CD4-positive, CD25-positive, alpha-beta regulatory T cell (primary cell): ENCODE measurements at regions not wholly inside any gene's neighbourhood (a gene's known extent, or its start where the extent isn't known, plus 50 kb on each side); places are given as distances from the start of the nearest gene placed in this dataset.

ENCODE experiments used
- ATAC-seq, 2 donors: fragments of 150-1000 bp; cut with Tn5 transposase; one replicate each; pipeline ENCODE4 v1.10.0; 2021; ENCODE audit warnings: low read depth in 2 of 2, moderate number of reproducible peaks in 2 of 2, moderate library complexity in 1 of 2
- DNase-seq, 3 donors: peaks; one replicate each; pipeline versions ENCODE4 v3.0.0 to v3.0.0-alpha.2; 2012 to 2022; ENCODE audit warnings: mixed read lengths in 1 of 3
- H3K27ac ChIP-seq: one replicate; pipeline ENCODE4 v1.7.0; 2013; ENCODE audit warnings: mild to moderate bottlenecking, low read length; ENCODE audit not compliant: insufficient read depth, poor library complexity, severe bottlenecking
- H3K27me3 ChIP-seq: one replicate; pipeline ENCODE4 v1.7.0; 2013; ENCODE audit warnings: low read length; ENCODE audit not compliant: control insufficient read depth, insufficient read depth
- H3K36me3 ChIP-seq: one replicate; pipeline ENCODE4 v1.7.0; 2013; ENCODE audit warnings: mild to moderate bottlenecking, low read length, moderate library complexity; ENCODE audit not compliant: control insufficient read depth, insufficient read depth
- H3K4me1 ChIP-seq: 2 replicates; pipeline ENCODE4 v1.7.0; 2013; ENCODE audit warnings: mild to moderate bottlenecking, low read length; ENCODE audit not compliant: insufficient read depth, control insufficient read depth, poor library complexity, severe bottlenecking
- H3K4me3 ChIP-seq: one replicate; pipeline ENCODE4 v1.7.0; 2013; ENCODE audit warnings: low read depth, mild to moderate bottlenecking, low read length, moderate library complexity
- H3K9me3 ChIP-seq, 2 experiments: 1 replicate in 1 of 2; 2 replicates in 1 of 2; pipeline ENCODE4 v1.7.0; 2013; ENCODE audit warnings: low read length in 2 of 2, mild to moderate bottlenecking in 1 of 2, moderate library complexity in 1 of 2; ENCODE audit not compliant: control insufficient read depth in 2 of 2
- H3K27ac Mint-ChIP-seq, 3 donors: one replicate each; pipeline ENCODE4 v1.8.0; 2020 to 2022; ENCODE audit warnings: mild to moderate bottlenecking in 3 of 3, mixed read lengths in 3 of 3, moderate library complexity in 2 of 3
- H3K27me3 Mint-ChIP-seq: one replicate; pipeline ENCODE4 v1.8.0; 2022; ENCODE audit warnings: mild to moderate bottlenecking, mixed read lengths
- H3K36me3 Mint-ChIP-seq: one replicate; pipeline ENCODE4 v1.8.0; 2020; ENCODE audit warnings: mixed read lengths
- H3K4me1 Mint-ChIP-seq, 4 donors: one replicate each; pipeline ENCODE4 v1.8.0; 2020 to 2022; ENCODE audit warnings: mixed read lengths in 4 of 4, mild to moderate bottlenecking in 1 of 4
- H3K4me3 Mint-ChIP-seq, 4 donors: one replicate each; pipeline ENCODE4 v1.8.0; 2020 to 2022; ENCODE audit warnings: mild to moderate bottlenecking in 4 of 4, mixed read lengths in 4 of 4, moderate library complexity in 3 of 4
- H3K9me3 Mint-ChIP-seq, 7 donors: one replicate each; pipeline ENCODE4 v1.8.0; 2020 to 2022; ENCODE audit warnings: mixed read lengths in 7 of 7, mild to moderate bottlenecking in 3 of 7, moderate library complexity in 2 of 7

- no peaks in the 10 kb centered on the region for H3K36me3 Mint-ChIP-seq
- peak in 2 of 3 donors; percentile 3 to 85 for DNase-seq
These were observed 115.4 kb upstream of the BTN3A2 start for GRCh38 chr6:26249707-26249956.

GRCh38 chr6:26249957-26250697 is 114.9 kb upstream of the BTN3A2 start:
- peak; percentile 77 to 78 for ATAC-seq
- peak overlapping the region; percentile 94 to 99 (median 98) for H3K4me3 Mint-ChIP-seq
- Histone ChIP-seq H3K27me3 (no peaks in the 10 kb centered on the region), H3K27ac (peak overlapping the region; percentile 89), H3K4me3 (peak overlapping the region; percentile 100), H3K9me3 (no peaks in the 10 kb centered on the region), H3K36me3 (no peaks in the 10 kb centered on the region), H3K4me1 (peaks cover 27% of the 10 kb centered on the region)
- H3K27ac Mint-ChIP-seq = peak overlapping the region; percentile 88 to 97 (median 92)
- H3K27me3 Mint-ChIP-seq = no peaks in the 10 kb centered on the region
- H3K36me3 Mint-ChIP-seq = no peaks in the 10 kb centered on the region
- H3K9me3 Mint-ChIP-seq = peaks cover 0 to 2% (median 0%) of the 10 kb centered on the region in 7 donors
- DNase-seq = peak; percentile 64 to 94 (median 84)
- H3K4me1 Mint-ChIP-seq = peaks cover 21 to 46% (median 32%) of the 10 kb centered on the region in 4 donors

More at GRCh38 chr6:26249707-26249956, 115.4 kb upstream of the BTN3A2 start:
- no peaks in the 10 kb centered on the region for H3K36me3 ChIP-seq
- peak overlapping the region; percentile 100 for H3K4me3 ChIP-seq
- peak overlapping the region; percentile 89 for H3K27ac ChIP-seq
- peak; percentile 15 to 26 for ATAC-seq
- Mint-ChIP-seq H3K27ac (peak overlapping the region; percentile 88 to 97 (median 92)), H3K4me1 (peaks cover 17 to 41% (median 30%) of the 10 kb centered on the region in 4 donors), H3K4me3 (peak overlapping the region; percentile 94 to 99 (median 98)), H3K27me3 (no peaks in the 10 kb centered on the region), H3K9me3 (peaks cover 0 to 2% (median 0%) of the 10 kb centered on the region in 7 donors)
- H3K27me3 ChIP-seq = no peaks in the 10 kb centered on the region
- H3K4me1 ChIP-seq = peaks cover 27% of the 10 kb centered on the region
- no peaks in the 10 kb centered on the region for H3K9me3 ChIP-seq

- Mint-ChIP-seq H3K27ac (peak overlapping the region; percentile 88 to 97 (median 92)), H3K4me3 (peak overlapping the region; percentile 94 to 99 (median 98)), H3K9me3 (peaks cover 0 to 2% (median 0%) of the 10 kb centered on the region in 7 donors), H3K27me3 (no peaks in the 10 kb centered on the region), H3K4me1 (peaks cover 22 to 47% (median 34%) of the 10 kb centered on the region in 4 donors), H3K36me3 (no peaks in the 10 kb centered on the region)
- H3K4me1 ChIP-seq = peaks cover 27% of the 10 kb centered on the region
- no peaks in the 10 kb centered on the region for H3K9me3 ChIP-seq
- no peaks in the 10 kb centered on the region for H3K27me3 ChIP-seq
- H3K36me3 ChIP-seq = no peaks in the 10 kb centered on the region
- DNase-seq = peak in 2 of 3 donors; percentile 42 to 73
- H3K4me3 ChIP-seq = peak overlapping the region; percentile 100
- no peak for ATAC-seq
- peak overlapping the region; percentile 89 for H3K27ac ChIP-seq
These were observed 114.3 kb upstream of the BTN3A2 start for GRCh38 chr6:26250698-26251044.

- Mint-ChIP-seq H3K27me3 (no peaks in the 10 kb centered on the region), H3K4me1 (peaks cover 22 to 53% (median 34%) of the 10 kb centered on the region in 4 donors), H3K9me3 (peaks cover 0 to 2% (median 0%) of the 10 kb centered on the region in 7 donors), H3K4me3 (peak overlapping the region; percentile 94 to 99 (median 98)), H3K36me3 (no peaks in the 10 kb centered on the region), H3K27ac (peak overlapping the region; percentile 93 to 97 (median 94))
- H3K4me1 ChIP-seq = peaks cover 27% of the 10 kb centered on the region
- H3K27me3 ChIP-seq = no peaks in the 10 kb centered on the region
- peak overlapping the region; percentile 89 for H3K27ac ChIP-seq
- H3K36me3 ChIP-seq = no peaks in the 10 kb centered on the region
- H3K9me3 ChIP-seq = no peaks in the 10 kb centered on the region
- ATAC-seq (peak; percentile 45 to 53), DNase-seq (peak; percentile 57 to 94 (median 81))
- peak overlapping the region; percentile 100 for H3K4me3 ChIP-seq
These were observed 113.5 kb upstream of the BTN3A2 start for GRCh38 chr6:26251354-26252076.

- H3K4me1 Mint-ChIP-seq = peaks cover 22 to 57% (median 34%) of the 10 kb centered on the region in 4 donors
- H3K27ac ChIP-seq = peak overlapping the region; percentile 89
- peak overlapping the region; percentile 100 for H3K4me3 ChIP-seq
- ATAC-seq = no peak
- H3K4me1 ChIP-seq = peaks cover 27% of the 10 kb centered on the region
- no peaks in the 10 kb centered on the region for H3K36me3 ChIP-seq
- H3K9me3 ChIP-seq = no peaks in the 10 kb centered on the region
- peak in 1 of 3 donors; percentile 43 for DNase-seq
- peak overlapping the region; percentile 94 to 99 (median 98) for H3K4me3 Mint-ChIP-seq
- peak overlapping the region; percentile 26 to 97 (median 94) for H3K27ac Mint-ChIP-seq
- H3K9me3 Mint-ChIP-seq = peaks cover 0 to 2% (median 0%) of the 10 kb centered on the region in 7 donors
- H3K27me3 ChIP-seq = no peaks in the 10 kb centered on the region
- H3K27me3 Mint-ChIP-seq = no peaks in the 10 kb centered on the region
- H3K36me3 Mint-ChIP-seq = no peaks in the 10 kb centered on the region
These were observed 112.9 kb upstream of the BTN3A2 start for GRCh38 chr6:26252077-26252472.

- Histone ChIP-seq H3K4me3 (peak overlapping the region; percentile 11), H3K4me1 (peaks cover 16% of the 10 kb centered on the region), H3K9me3 (no peaks in the 10 kb centered on the region), H3K27ac (no peak overlapping the region), H3K36me3 (no peaks in the 10 kb centered on the region), H3K27me3 (no peaks in the 10 kb centered on the region)
- peak in 1 of 3 donors; percentile 23 for DNase-seq
- peak overlapping the region in 1 of 3 donors; percentile 67 for H3K27ac Mint-ChIP-seq
- peaks cover 17 to 46% (median 28%) of the 10 kb centered on the region in 4 donors for H3K4me1 Mint-ChIP-seq
- ATAC-seq = no peak
- H3K27me3 Mint-ChIP-seq = no peaks in the 10 kb centered on the region
- peak overlapping the region in 2 of 4 donors; percentile 7 to 42 for H3K4me3 Mint-ChIP-seq
- no peaks in the 10 kb centered on the region for H3K36me3 Mint-ChIP-seq
- H3K9me3 Mint-ChIP-seq = peaks cover 0 to 2% (median 0%) of the 10 kb centered on the region in 7 donors
These were observed 110.3 kb upstream of the BTN3A2 start for GRCh38 chr6:26254724-26255123.

- Mint-ChIP-seq H3K9me3 (no peaks in the 10 kb centered on the region), H3K4me1 (peaks cover 9 to 24% (median 18%) of the 10 kb centered on the region in 4 donors), H3K27ac (no peak overlapping the region), H3K4me3 (no peak overlapping the region), H3K36me3 (no peaks in the 10 kb centered on the region), H3K27me3 (no peaks in the 10 kb centered on the region)
- Histone ChIP-seq H3K4me3 (no peak overlapping the region), H3K27ac (no peak overlapping the region), H3K9me3 (no peaks in the 10 kb centered on the region), H3K27me3 (no peaks in the 10 kb centered on the region), H3K36me3 (no peaks in the 10 kb centered on the region), H3K4me1 (peaks cover 9% of the 10 kb centered on the region)
- ATAC-seq = no peak
- DNase-seq = no peak
These were observed 107.7 kb upstream of the BTN3A2 start for GRCh38 chr6:26257272-26257671.
